K562 (cell line): ENCODE measurements at regions not wholly inside any gene's neighbourhood (a gene's known extent, or its start where the extent isn't known, plus 50 kb on each side); places are given as distances from the start of the nearest gene placed in this dataset.

Experiments used
- ATAC-seq: fragments of 200-7000 bp; cut with Tn5 transposase; 3 replicates; pipeline ENCODE4 v1.9.1; 2020; ENCODE audit warnings: moderate library complexity
- BruUV-seq: library from RNA; stranded (reverse); fragments of 400-500 nt; replicated peaks from 2 replicates; lab custom pipeline; 2021; lab: Mats Ljungman, UMichigan
- CTCF ChIA-PET: fragments of 300-600 bp; formaldehyde crosslinking; extraction: SDS; loops from one replicate; lab custom pipeline; 2021; ENCODE audit warnings: low intra/inter-chr PET ratio; lab: Yijun Ruan, JAX
- POLR2A ChIA-PET: fragments of 300-600, 350-650 bp; sonication (Branson Sonifier 250); formaldehyde crosslinking; extraction: SDS; loops from one replicate; lab custom pipeline; 2021; ENCODE audit warnings: antibody characterized with exemption, inconsistent platforms; lab: Yijun Ruan, JAX
- DNase-seq, 4 experiments: peaks; one replicate each; pipeline versions ENCODE4 v3.0.0 to v3.0.0-alpha.2; 2011 to 2018; ENCODE audit warnings: low spot score in 3 of 4, mixed read lengths in 3 of 4; ENCODE audit errors: extremely low read depth in 1 of 4
- FAIRE-seq: peaks from 2 replicates; lab custom pipeline; 2011; peaks lifted over from hg19 to GRCh38; lab: Jason Lieb, UNC
- H2AFZ ChIP-seq: 2 replicates; pipeline ENCODE4 v1.6.0; 2011; ENCODE audit warnings: low read depth, low read length, control low read depth, inconsistent platforms
- H3K27ac ChIP-seq: fragments of 200-600 bp; 3 replicates; pipeline ENCODE4 v1.8.0; 2011; ENCODE audit warnings: low read depth, mild to moderate bottlenecking, control low read depth, inconsistent platforms, low read length, moderate library complexity, mixed read lengths; ENCODE audit errors: extremely low read depth
- H3K27me3 ChIP-seq, 2 experiments: fragments of 300-600 bp in 1 of 2; 2 replicates in 1 of 2; 3 replicates in 1 of 2; pipeline versions ENCODE4 v1.6.0 to v1.8.0; 2011; ENCODE audit warnings: inconsistent platforms in 2 of 2, low read length in 2 of 2, mild to moderate bottlenecking in 1 of 2, mixed read lengths in 1 of 2, moderate library complexity in 1 of 2; ENCODE audit not compliant: control insufficient read depth in 2 of 2, insufficient read depth in 2 of 2
- H3K36me3 ChIP-seq: fragments of 300-600 bp; 3 replicates; pipeline ENCODE4 v1.8.0; 2011; ENCODE audit warnings: mild to moderate bottlenecking, low read length, inconsistent platforms; ENCODE audit not compliant: control insufficient read depth, insufficient read depth
- H3K4me1 ChIP-seq, 2 experiments: fragments of 200-600 bp in 1 of 2; replicated peaks in 1 of 2; 2 replicates in 1 of 2; 3 replicates in 1 of 2; pipeline versions ENCODE4 v1.5.1 to v1.8.0; 2011; ENCODE audit warnings: inconsistent platforms in 2 of 2, low read length in 2 of 2, mild to moderate bottlenecking in 1 of 2, mixed read lengths in 1 of 2, moderate library complexity in 1 of 2; ENCODE audit not compliant: control insufficient read depth in 2 of 2, insufficient read depth in 2 of 2
- H3K4me2 ChIP-seq: 2 replicates; pipeline ENCODE4 v1.6.1; 2011; ENCODE audit warnings: low read length, control low read depth, inconsistent platforms, mixed read lengths; ENCODE audit not compliant: insufficient read depth
- H3K4me3 ChIP-seq: fragments of 200-600 bp; sonication (generic), shearing (Covaris generic); 2 replicates; pipeline ENCODE4 v1.5.1; 2016; ENCODE audit warnings: control low read depth, inconsistent platforms
- H3K79me2 ChIP-seq: fragments of 200-600 bp; 3 replicates; pipeline ENCODE4 v1.8.0; 2011; ENCODE audit warnings: low read length, inconsistent platforms; ENCODE audit not compliant: control insufficient read depth, insufficient read depth
- H3K9ac ChIP-seq, 2 experiments: 2 replicates each; pipeline versions ENCODE4 v1.6.0 to v1.6.1; 2011; ENCODE audit warnings: low read depth in 2 of 2, low read length in 2 of 2, control low read depth in 1 of 2, inconsistent platforms in 1 of 2, mild to moderate bottlenecking in 1 of 2, mixed read lengths in 1 of 2; ENCODE audit not compliant: insufficient read depth in 1 of 2
- H3K9me1 ChIP-seq: one replicate; pipeline ENCODE4 v1.6.0; 2011; ENCODE audit warnings: inconsistent platforms, mild to moderate bottlenecking, low read length, moderate library complexity; ENCODE audit not compliant: control insufficient read depth, insufficient read depth
- H3K9me3 ChIP-seq: replicated peaks from 2 replicates; pipeline ENCODE4 v1.5.1; 2011; ENCODE audit warnings: low read depth, low read length, inconsistent platforms; ENCODE audit not compliant: control insufficient read depth, insufficient read depth
- H4K20me1 ChIP-seq: replicated peaks from 2 replicates; pipeline ENCODE4 v1.6.1; 2011; ENCODE audit warnings: low read length, inconsistent platforms, mixed read lengths; ENCODE audit not compliant: control insufficient read depth, insufficient read depth
- ARID1B ChIP-seq: fragments of 450-650 bp; IDR thresholded peaks from 2 replicates; pipeline ENCODE4 v1.6.1; 2016; ENCODE audit warnings: antibody characterized with exemption, mild to moderate bottlenecking, inconsistent platforms
- CHD1 ChIP-seq: fragments of 200-600 bp; sonication (generic); IDR thresholded peaks from one replicate; pipeline ENCODE4 v1.6.1; 2012; ENCODE audit warnings: mild to moderate bottlenecking, moderate library complexity, low read length, inconsistent platforms
- JUNB ChIP-seq: fragments of 450-650 bp; formaldehyde crosslinking; conservative IDR thresholded peaks from 2 replicates; pipeline ENCODE4 v1.4.0; 2020; ENCODE audit warnings: mild to moderate bottlenecking
- ZC3H4 ChIP-seq: sonication (generic); formaldehyde crosslinking; IDR thresholded peaks from 2 replicates; pipeline ENCODE4 v1.9.0; 2021; ENCODE audit warnings: missing genetic modification reagents, borderline replicate concordance
- WGBS: fragments of 100-300 bp; shearing (Covaris generic); methylation state at CpG from one replicate; pipeline ENCODE4 v1.1.6; 2016; ENCODE audit warnings: low coverage, mixed read lengths; ENCODE audit not compliant: insufficient coverage; ENCODE audit errors: missing lambda C conversion rate; 5-methylcytosine and 5-hydroxymethylcytosine counted together
- in situ Hi-C: fragments of 300-500 bp; cut with MboI; formaldehyde crosslinking; loops from 4 replicates; pipeline ENCODE4 v1.15.0; 2018; ENCODE audit warnings: inconsistent platforms, mixed read lengths
- intact Hi-C: fragments of 100-400 bp; cut with micrococcal nuclease; formaldehyde crosslinking; loops from 2 replicates; pipeline ENCODE4 v1.14.2; 2022
- TF ChIP-seq, protein P1 (sequence below): sonication (generic); formaldehyde crosslinking; IDR thresholded peaks from 2 replicates; pipeline ENCODE4 v1.8.1; 2023; ENCODE audit warnings: mild to moderate bottlenecking, missing genetic modification reagents

DNA sequence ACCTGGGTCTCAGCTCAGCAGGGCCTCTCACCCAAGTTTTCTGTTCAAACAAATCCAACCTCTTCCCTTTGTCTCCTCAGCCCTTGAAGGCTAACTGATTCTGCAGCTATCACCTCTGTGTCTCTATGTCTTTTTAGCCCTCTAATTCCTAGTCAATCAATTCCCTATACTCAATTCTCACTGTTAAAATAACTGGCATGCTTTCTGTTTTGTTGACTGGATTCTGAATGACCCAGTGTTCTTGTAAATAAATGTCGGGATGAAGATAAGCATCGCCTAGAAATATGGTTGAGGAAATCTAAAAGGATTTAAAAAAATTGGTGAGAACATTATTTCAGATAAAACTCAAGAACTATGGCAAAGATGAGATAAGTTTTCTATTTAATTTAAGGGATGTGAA lies 210.2 kb downstream of the ICE1 start:
- no peaks in the 10 kb centered on the region for H3K4me1 ChIP-seq
- DNase-seq (no peak), ATAC-seq (no peak), FAIRE-seq (no peak)
- H3K4me3 ChIP-seq = no peak overlapping the region
- no TSS peak for BruUV-seq
- intact Hi-C loops (no loop called here), in situ Hi-C loops (no loop called here)
- H3K9me1 ChIP-seq = no peaks in the 10 kb centered on the region
- H3K79me2 ChIP-seq = no peaks in the 10 kb centered on the region
- H3K9ac ChIP-seq = no peak overlapping the region
- H3K9me3 ChIP-seq = no peaks in the 10 kb centered on the region
- no peak overlapping the region for H3K27ac ChIP-seq
- no peaks in the 10 kb centered on the region for H4K20me1 ChIP-seq
- POLR2A ChIA-PET = no interaction called here
- peaks cover 0 to 4% of the 10 kb centered on the region in 2 experiments; a peak in 1 of 5 replicates for H3K27me3 ChIP-seq
- CTCF ChIA-PET = no interaction called here
- no peaks in the 10 kb centered on the region for H3K36me3 ChIP-seq
- WGBS = 0% methylated on average over 2 of the region's 2 CpGs
- no peak overlapping the region for H2AFZ ChIP-seq
- no peak for TF ChIP-seq ZC3H4
- no peak for TF ChIP-seq CHD1
- TF ChIP-seq, protein P1, sequence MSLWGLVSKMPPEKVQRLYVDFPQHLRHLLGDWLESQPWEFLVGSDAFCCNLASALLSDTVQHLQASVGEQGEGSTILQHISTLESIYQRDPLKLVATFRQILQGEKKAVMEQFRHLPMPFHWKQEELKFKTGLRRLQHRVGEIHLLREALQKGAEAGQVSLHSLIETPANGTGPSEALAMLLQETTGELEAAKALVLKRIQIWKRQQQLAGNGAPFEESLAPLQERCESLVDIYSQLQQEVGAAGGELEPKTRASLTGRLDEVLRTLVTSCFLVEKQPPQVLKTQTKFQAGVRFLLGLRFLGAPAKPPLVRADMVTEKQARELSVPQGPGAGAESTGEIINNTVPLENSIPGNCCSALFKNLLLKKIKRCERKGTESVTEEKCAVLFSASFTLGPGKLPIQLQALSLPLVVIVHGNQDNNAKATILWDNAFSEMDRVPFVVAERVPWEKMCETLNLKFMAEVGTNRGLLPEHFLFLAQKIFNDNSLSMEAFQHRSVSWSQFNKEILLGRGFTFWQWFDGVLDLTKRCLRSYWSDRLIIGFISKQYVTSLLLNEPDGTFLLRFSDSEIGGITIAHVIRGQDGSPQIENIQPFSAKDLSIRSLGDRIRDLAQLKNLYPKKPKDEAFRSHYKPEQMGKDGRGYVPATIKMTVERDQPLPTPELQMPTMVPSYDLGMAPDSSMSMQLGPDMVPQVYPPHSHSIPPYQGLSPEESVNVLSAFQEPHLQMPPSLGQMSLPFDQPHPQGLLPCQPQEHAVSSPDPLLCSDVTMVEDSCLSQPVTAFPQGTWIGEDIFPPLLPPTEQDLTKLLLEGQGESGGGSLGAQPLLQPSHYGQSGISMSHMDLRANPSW = no peak
- no peak for TF ChIP-seq JUNB (CRISPR knock-in tag)
- no peak for TF ChIP-seq ARID1B
- TF ChIP-seq, all 486 proteins: peak for 0
- no peak overlapping the region for H3K4me2 ChIP-seq
